ENCODE measurements at regions not wholly inside any gene's neighbourhood (a gene's known extent, or its start where the extent isn't known, plus 50 kb on each side); places are given as distances from the start of the nearest gene placed in this dataset.

- no peak for DNase-seq
These were observed 68.8 kb upstream of the ALDH1A3 start for GRCh38 chr15:100810831-100811230.

DNA sequence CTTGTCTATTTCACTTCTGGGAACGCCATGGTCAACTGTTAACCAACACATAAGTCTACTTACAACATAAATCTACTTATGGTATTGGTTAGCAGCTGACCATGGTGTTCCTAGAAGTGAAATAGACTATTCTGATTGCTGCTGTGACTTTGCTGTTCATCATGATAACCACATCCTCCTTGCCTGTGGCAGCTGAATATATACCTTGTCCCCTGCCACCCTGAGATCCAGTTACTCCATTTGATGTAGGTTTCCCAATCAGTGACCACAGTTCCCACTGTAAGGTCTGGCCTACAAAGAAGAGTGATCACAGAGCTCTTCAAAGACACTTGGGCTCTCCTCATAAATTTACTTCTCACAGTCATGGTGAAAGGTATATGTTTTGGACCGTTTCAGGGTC lies 66.8 kb upstream of the ALDH1A3 start:
- DNase-seq = no peak

DNA sequence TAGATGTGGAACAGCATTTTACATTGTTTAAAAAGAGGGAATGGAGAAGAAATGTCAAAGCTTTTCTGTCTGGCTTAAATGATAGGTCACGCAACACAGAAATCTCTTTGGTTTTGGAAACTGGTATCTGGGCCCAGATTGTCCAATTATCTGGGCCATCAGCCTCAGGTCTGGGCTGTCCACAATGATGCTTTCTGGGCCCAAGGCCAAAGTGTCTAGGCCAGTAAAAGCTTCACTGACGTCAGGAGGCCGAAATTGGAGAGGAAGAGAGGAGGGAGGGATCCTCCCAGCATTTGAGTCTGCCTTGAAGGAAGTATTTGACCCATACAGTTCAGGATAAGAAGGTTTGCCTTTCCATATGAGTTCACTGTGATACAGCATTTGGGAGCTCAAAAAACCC lies 60.7 kb upstream of the ALDH1A3 start:
- peak in 1 of 56 donors; percentile 10 for DNase-seq

- DNase-seq = no peak
These were observed 59.1 kb upstream of the ALDH1A3 start for GRCh38 chr15:100820528-100820927.

DNA sequence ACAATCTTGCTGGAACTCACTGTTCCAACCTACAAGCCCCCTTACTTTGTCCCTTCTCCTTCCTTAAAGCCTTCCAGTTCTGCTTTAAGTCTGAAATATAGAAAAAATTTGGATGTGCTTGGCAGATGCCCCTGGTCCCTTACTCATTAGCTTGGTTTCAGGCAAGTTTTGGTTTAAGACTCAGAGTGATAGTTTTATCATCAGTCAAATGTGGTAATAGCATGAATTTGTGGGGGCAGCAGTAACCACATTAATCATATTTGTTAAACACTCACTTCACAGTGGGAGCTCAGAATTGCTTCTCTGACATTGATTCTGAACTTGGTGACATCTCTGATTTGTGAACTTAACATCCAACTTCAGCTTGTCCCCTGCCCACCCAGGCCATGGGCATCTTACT lies 58.3 kb upstream of the ALDH1A3 start:
- no peak for DNase-seq

DNA sequence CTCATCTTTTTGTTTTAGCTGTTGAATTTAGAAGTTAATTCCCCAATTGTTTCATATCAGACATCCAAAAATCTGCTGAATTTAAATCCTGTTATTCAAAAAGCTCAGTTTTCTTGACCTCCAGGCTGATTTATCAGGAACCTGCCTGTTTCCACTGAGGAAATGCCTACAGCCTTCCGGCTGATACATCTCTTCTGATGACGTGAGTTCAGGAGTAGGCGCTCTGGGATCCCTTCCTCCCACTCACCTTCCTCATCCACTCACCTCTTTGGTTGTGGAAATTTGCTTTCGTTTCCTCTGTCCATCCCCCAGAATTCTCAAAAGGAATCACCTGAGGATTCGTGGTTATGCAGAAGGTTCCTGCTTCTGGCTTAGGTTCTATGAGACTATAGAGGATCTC lies 55.4 kb upstream of the ALDH1A3 start:
- DNase-seq = no peak

GRCh38 chr15:100829457-100829856 lies 50.2 kb upstream of the ALDH1A3 start:
- no peak for DNase-seq
